Mesendoderm (in vitro differentiated cells): ENCODE measurements at regions not wholly inside any gene's neighbourhood (a gene's known extent, or its start where the extent isn't known, plus 50 kb on each side); places are given as distances from the start of the nearest gene placed in this dataset.
A peak's percentile ranks its signal among the peaks of the same experiment; 100 is the strongest.

ENCODE experiments used
- DNase-seq: peaks from one replicate; pipeline ENCODE4 v3.0.0; 2013
- H2AK5ac ChIP-seq: 2 replicates; pipeline ENCODE4 v1.6.1; 2013; ENCODE audit warnings: low read length, inconsistent platforms
- H2BK120ac ChIP-seq: 2 replicates; pipeline ENCODE4 v1.6.1; 2013; ENCODE audit warnings: low read depth, mild to moderate bottlenecking, low read length, moderate library complexity, mixed read lengths
- H2BK15ac ChIP-seq: replicated peaks from 2 replicates; pipeline ENCODE4 v1.6.1; 2013; ENCODE audit warnings: low read depth, mild to moderate bottlenecking, moderate library complexity
- H2BK5ac ChIP-seq: 2 replicates; pipeline ENCODE4 v1.6.1; 2013; ENCODE audit warnings: low read length, inconsistent platforms
- H3K18ac ChIP-seq: 2 replicates; pipeline ENCODE4 v1.6.1; 2013; ENCODE audit warnings: mild to moderate bottlenecking, low read length, mixed read lengths
- H3K23ac ChIP-seq: one replicate; pipeline ENCODE4 v1.6.1; 2013; ENCODE audit warnings: low read length
- H3K27ac ChIP-seq: 2 replicates; pipeline ENCODE4 v1.5.1; 2013; ENCODE audit warnings: low read depth, mild to moderate bottlenecking, inconsistent platforms, low read length, moderate library complexity
- H3K27me3 ChIP-seq: 2 replicates; pipeline ENCODE4 v1.6.1; 2013; ENCODE audit warnings: low read length, control low read depth, mild to moderate bottlenecking, inconsistent platforms; ENCODE audit not compliant: insufficient read depth, poor library complexity
- H3K36me3 ChIP-seq: 2 replicates; pipeline ENCODE4 v1.6.1; 2013; ENCODE audit warnings: low read length, inconsistent platforms; ENCODE audit not compliant: control insufficient read depth, insufficient read depth
- H3K4ac ChIP-seq: one replicate; pipeline ENCODE4 v1.6.1; 2013; ENCODE audit warnings: low read depth, mild to moderate bottlenecking, low read length, moderate library complexity
- H3K4me1 ChIP-seq: 2 replicates; pipeline ENCODE4 v1.6.1; 2013; ENCODE audit warnings: low read depth, low read length, inconsistent platforms; ENCODE audit not compliant: control insufficient read depth
- H3K4me2 ChIP-seq: 2 replicates; pipeline ENCODE4 v1.6.1; 2013; ENCODE audit warnings: low read length
- H3K4me3 ChIP-seq: 2 replicates; pipeline ENCODE4 v1.5.1; 2013; ENCODE audit warnings: mild to moderate bottlenecking, low read length
- H3K56ac ChIP-seq: one replicate; pipeline ENCODE4 v1.6.1; 2013; ENCODE audit warnings: low read length
- H3K79me1 ChIP-seq: 2 replicates; pipeline ENCODE4 v1.6.1; 2013; ENCODE audit warnings: low read length, inconsistent platforms
- H3K79me2 ChIP-seq: 2 replicates; pipeline ENCODE4 v1.6.1; 2013; ENCODE audit warnings: mild to moderate bottlenecking, low read length; ENCODE audit not compliant: control insufficient read depth, insufficient read depth
- H3K9ac ChIP-seq: 2 replicates; pipeline ENCODE4 v1.6.1; 2013; ENCODE audit warnings: low read length, inconsistent platforms
- H4K5ac ChIP-seq: one replicate; pipeline ENCODE4 v1.6.1; 2013; ENCODE audit warnings: low read length
- H4K8ac ChIP-seq: one replicate; pipeline ENCODE4 v1.6.1; 2013; ENCODE audit warnings: low read depth, mild to moderate bottlenecking, control low read depth, low read length, moderate library complexity
- WGBS: extraction: QIAGEN DNeasy Blood & Tissue Kit; methylation state at CpG from one replicate; pipeline ENCODE4 v1.1.7; 2013; ENCODE audit warnings: low lambda C conversion rate, missing lambda C conversion rate; ENCODE audit not compliant: insufficient coverage; ENCODE audit errors: extremely low coverage; 5-methylcytosine and 5-hydroxymethylcytosine counted together

- Histone ChIP-seq H3K18ac (no peak overlapping the region), H3K36me3 (no peaks in the 10 kb centered on the region), H2AK5ac (no peak overlapping the region), H2BK120ac (no peak overlapping the region), H3K23ac (no peak overlapping the region), H3K27ac (no peak overlapping the region), H3K4me3 (no peak overlapping the region), H3K4me2 (no peak overlapping the region), H2BK5ac (no peak overlapping the region), H4K8ac (no peak overlapping the region), H3K4me1 (no peaks in the 10 kb centered on the region), H3K79me2 (no peaks in the 10 kb centered on the region), H4K5ac (no peak overlapping the region), H3K9ac (no peak overlapping the region), H3K27me3 (no peaks in the 10 kb centered on the region), H3K56ac (no peak overlapping the region), H3K4ac (no peak overlapping the region), H2BK15ac (no peak overlapping the region), H3K79me1 (no peaks in the 10 kb centered on the region)
- DNase-seq = no peak
- WGBS = no CpG with 5 or more reads among the region's 26 CpGs
Measured at GRCh38 chr16:11401161-11402050, 56.1 kb downstream of the RMI2 start.

DNA sequence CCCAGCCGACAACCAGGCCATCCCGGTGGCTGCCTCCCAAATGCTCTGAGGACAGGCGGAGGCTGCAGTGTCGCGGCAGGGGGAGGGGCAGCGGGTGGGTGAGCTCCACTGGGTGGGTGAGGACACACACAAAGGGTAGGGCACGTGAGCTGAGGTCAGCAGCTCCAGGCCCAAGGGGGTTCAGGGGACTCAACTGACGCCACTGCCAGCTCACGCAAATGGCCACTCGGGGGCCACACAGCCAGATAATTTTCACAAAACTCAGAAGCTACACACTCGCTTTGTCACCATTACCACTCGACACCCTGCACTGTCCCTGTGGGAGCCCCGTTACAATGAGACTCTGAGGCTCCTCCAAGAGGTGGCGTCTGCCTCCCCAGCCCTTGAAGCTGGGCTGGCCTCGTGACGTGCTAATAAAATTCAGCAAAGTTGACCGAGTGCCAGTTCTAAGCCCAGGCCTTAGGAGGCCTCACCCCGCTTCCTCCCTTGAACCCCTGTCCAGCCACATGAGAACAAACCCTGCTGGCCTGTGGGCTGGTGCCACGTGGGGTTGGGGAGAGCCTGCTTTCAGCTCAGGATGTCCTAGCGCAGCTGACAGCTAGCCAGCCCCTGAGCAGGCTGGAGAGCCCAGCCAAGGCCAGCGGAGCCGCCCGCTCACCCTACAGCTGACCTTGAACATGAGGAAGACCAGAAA is 56.9 kb downstream of the RMI2 start:
- H2BK5ac ChIP-seq = no peak overlapping the region
- no peaks in the 10 kb centered on the region for H3K4me1 ChIP-seq
- no peak overlapping the region for H3K4ac ChIP-seq
- no peak overlapping the region for H3K27ac ChIP-seq
- H2BK120ac ChIP-seq = no peak overlapping the region
- H3K56ac ChIP-seq = no peak overlapping the region
- H3K9ac ChIP-seq = no peak overlapping the region
- WGBS = no CpG with 5 or more reads among the region's 23 CpGs
- no peaks in the 10 kb centered on the region for H3K79me2 ChIP-seq
- H3K4me3 ChIP-seq = no peak overlapping the region
- no peaks in the 10 kb centered on the region for H3K27me3 ChIP-seq
- H3K18ac ChIP-seq = no peak overlapping the region
- no peaks in the 10 kb centered on the region for H3K36me3 ChIP-seq
- H3K79me1 ChIP-seq = no peaks in the 10 kb centered on the region
- DNase-seq = peak; percentile 32
- no peak overlapping the region for H4K5ac ChIP-seq
- H3K23ac ChIP-seq = no peak overlapping the region
- no peak overlapping the region for H4K8ac ChIP-seq
- H2AK5ac ChIP-seq = no peak overlapping the region
- H2BK15ac ChIP-seq = no peak overlapping the region
- no peak overlapping the region for H3K4me2 ChIP-seq

DNA sequence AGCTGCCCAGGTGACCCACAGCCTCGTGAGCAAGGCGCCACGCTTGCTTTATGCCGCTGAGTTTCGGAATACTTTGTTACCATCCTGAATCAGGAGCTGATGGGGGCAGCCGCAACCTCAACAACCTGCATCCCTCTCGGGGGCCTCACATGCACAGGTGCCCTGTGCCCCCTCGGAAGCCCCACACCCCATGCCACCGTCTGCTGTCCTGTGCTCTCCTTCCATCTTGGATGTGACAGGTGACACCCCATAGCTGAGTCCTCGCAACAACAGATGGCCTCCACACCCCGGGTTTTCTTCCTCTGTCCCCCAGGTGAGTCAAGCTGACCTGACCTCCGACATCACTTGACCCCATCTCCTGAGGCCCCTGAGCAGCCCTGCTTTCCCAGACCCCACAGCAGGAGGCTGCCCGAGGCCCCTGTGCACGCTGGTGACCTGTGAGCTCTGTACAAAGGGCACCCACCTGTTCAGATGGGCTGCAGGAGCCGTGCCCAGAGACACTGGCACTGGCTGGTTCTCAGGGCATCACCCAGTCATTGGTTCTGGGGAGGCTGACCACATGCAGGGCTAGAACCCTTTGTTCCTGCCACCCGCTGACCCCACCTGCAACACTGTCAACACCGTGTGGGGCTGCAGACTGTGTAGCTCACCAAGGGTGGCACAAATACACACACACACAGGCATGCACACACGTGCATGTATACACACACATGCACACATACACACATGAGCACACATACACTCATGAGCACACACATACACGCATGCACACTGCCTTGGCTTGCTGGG is 57.7 kb downstream of the RMI2 start:
- Histone ChIP-seq H3K4me3 (no peak overlapping the region), H3K4me1 (no peaks in the 10 kb centered on the region), H3K79me1 (no peaks in the 10 kb centered on the region), H2BK5ac (no peak overlapping the region), H3K4me2 (no peak overlapping the region), H3K79me2 (no peaks in the 10 kb centered on the region), H3K36me3 (no peaks in the 10 kb centered on the region), H4K8ac (no peak overlapping the region), H3K9ac (no peak overlapping the region), H2BK15ac (no peak overlapping the region), H3K18ac (no peak overlapping the region), H3K23ac (no peak overlapping the region), H3K27ac (no peak overlapping the region), H3K56ac (no peak overlapping the region), H2BK120ac (no peak overlapping the region), H2AK5ac (no peak overlapping the region), H3K4ac (no peak overlapping the region), H3K27me3 (no peaks in the 10 kb centered on the region), H4K5ac (no peak overlapping the region)
- DNase-seq = no peak
- WGBS = no CpG with 5 or more reads among the region's 19 CpGs

GRCh38 chr16:11403534-11403795 is 58.2 kb downstream of the RMI2 start:
- Histone ChIP-seq H3K79me1 (no peaks in the 10 kb centered on the region), H3K4ac (no peak overlapping the region), H3K4me2 (no peak overlapping the region), H2BK15ac (no peak overlapping the region), H3K79me2 (no peaks in the 10 kb centered on the region), H3K27me3 (no peaks in the 10 kb centered on the region), H3K18ac (no peak overlapping the region), H4K5ac (no peak overlapping the region), H3K56ac (no peak overlapping the region), H2BK5ac (no peak overlapping the region), H3K23ac (no peak overlapping the region), H3K4me1 (no peaks in the 10 kb centered on the region), H4K8ac (no peak overlapping the region), H3K4me3 (no peak overlapping the region), H2AK5ac (no peak overlapping the region), H3K27ac (no peak overlapping the region), H3K9ac (no peak overlapping the region), H3K36me3 (no peaks in the 10 kb centered on the region), H2BK120ac (no peak overlapping the region)
- WGBS = no CpG with 5 or more reads among the region's 3 CpGs
- DNase-seq = no peak

DNA sequence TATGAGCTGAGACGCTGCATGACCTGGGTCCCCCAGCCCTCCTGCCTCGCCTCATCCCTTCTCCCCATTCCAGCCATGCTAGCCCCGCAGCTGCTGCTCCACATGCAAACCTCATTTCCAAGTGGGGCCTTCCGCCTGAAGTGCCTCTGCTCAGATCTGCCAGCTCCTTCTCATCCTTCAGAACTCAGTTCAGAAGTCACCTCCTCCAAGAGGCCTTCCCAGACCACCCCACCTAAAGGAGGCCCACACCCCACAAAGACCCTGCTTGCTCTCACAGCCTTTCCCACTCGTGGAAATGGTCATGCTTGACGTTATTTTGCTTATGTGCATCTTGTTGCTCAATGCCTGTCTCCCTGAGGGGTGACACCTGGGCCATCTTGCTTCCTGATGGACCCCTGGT is 58.7 kb downstream of the RMI2 start:
- no peak for DNase-seq
- H3K4me3 ChIP-seq = no peak overlapping the region
- no peak overlapping the region for H2BK120ac ChIP-seq
- no peak overlapping the region for H2AK5ac ChIP-seq
- no peak overlapping the region for H2BK15ac ChIP-seq
- H3K4me1 ChIP-seq = no peaks in the 10 kb centered on the region
- H4K8ac ChIP-seq = no peak overlapping the region
- no peak overlapping the region for H2BK5ac ChIP-seq
- H3K36me3 ChIP-seq = no peaks in the 10 kb centered on the region
- no peaks in the 10 kb centered on the region for H3K79me2 ChIP-seq
- H3K9ac ChIP-seq = no peak overlapping the region
- no CpG with 5 or more reads among the region's 6 CpGs for WGBS
- H3K27me3 ChIP-seq = no peaks in the 10 kb centered on the region
- no peaks in the 10 kb centered on the region for H3K79me1 ChIP-seq
- no peak overlapping the region for H3K4ac ChIP-seq
- H3K56ac ChIP-seq = no peak overlapping the region
- no peak overlapping the region for H3K27ac ChIP-seq
- no peak overlapping the region for H3K18ac ChIP-seq
- no peak overlapping the region for H3K23ac ChIP-seq
- H3K4me2 ChIP-seq = no peak overlapping the region
- no peak overlapping the region for H4K5ac ChIP-seq
